HG02678 (cell line): ENCODE measurements at regions not wholly inside any gene's neighbourhood (a gene's known extent, or its start where the extent isn't known, plus 50 kb on each side); places are given as distances from the start of the nearest gene placed in this dataset.

Experiments used
- ATAC-seq: cut with Tn5 transposase; IDR thresholded peaks from one replicate; pipeline ENCODE4 v1.9.1; 2021; ENCODE audit warnings: mild to moderate bottlenecking, moderate library complexity; ENCODE audit not compliant: unreplicated experiment

DNA sequence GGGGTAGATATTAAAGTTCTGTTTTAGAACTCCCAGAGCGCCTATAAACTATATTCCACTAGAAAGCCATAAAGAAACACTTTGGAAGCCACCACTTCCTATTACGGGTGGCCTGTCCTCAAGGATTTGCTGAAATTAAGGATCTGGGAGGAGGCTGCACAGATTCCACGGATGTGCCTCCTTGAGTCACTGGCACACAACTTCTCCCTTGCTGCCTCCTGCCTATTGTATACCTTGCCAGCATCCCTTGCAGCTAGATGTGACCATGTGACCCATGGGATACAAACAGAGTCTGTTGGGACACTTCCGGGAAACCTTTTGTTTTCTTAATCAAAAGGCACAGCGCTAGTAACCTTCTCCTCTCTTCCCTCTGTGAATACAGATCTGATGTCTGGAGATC lies 263.0 kb downstream of the C16orf95 start:
- ATAC-seq: no peak

DNA sequence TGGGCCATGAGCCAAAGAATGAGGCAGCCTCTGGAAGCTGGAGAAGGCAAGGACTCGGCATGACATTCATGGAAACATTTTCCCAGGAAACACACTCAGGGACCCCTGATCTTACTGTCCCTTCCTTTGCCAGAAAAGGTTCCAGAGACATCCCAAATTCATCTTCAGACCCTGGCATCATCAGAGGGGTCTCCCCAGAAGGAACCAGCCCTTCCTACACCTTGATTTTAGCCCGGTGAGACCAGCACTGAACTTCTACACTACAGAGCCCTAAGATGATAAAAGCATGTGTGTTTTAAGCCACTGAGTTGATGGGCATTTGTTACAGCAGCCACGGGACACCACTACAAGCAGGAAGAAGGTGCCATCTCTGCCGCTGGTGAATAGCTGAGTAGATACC lies 262.3 kb downstream of the C16orf95 start:
- ATAC-seq: no peak

DNA sequence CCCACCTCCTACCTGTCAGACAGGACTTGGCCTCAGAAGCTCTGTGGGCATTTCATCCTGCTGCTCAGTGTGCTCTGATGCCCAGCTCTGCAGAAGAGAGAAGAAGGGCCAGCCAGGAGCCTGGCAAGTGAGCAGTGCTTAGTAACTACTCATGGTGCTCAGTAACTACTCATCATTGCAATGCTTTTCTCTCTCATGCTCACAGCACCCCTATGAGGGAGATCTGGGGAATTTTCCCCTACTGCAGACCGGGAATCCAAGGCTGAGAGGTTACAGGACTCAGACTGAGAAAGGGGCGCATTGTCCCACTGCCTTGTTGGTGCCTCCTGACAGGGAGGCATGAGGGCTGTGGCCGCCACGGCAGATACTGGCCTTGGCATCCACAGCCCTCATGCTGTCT lies 261.1 kb downstream of the C16orf95 start:
- ATAC-seq: no peak

DNA sequence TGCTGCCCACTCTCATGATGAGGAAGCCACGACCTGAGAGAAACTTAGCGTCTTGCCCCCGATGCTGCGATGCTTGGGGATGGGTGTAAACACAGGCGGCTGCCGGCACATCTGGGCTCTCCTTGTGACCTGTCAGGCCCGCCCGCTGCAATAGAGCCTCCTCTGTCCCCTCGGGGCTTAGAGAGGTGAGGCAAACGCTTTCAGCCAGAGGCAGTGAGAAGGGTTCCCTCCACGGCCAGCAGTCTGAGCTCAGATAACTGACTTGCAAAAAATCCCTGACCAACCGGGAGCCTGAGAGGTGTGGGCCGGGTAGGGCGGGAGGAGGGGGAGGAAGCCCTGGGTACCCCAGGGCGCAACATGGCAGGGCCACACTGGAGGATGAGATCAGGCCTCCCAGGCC lies 260.6 kb downstream of the C16orf95 start:
- ATAC-seq: no peak

DNA sequence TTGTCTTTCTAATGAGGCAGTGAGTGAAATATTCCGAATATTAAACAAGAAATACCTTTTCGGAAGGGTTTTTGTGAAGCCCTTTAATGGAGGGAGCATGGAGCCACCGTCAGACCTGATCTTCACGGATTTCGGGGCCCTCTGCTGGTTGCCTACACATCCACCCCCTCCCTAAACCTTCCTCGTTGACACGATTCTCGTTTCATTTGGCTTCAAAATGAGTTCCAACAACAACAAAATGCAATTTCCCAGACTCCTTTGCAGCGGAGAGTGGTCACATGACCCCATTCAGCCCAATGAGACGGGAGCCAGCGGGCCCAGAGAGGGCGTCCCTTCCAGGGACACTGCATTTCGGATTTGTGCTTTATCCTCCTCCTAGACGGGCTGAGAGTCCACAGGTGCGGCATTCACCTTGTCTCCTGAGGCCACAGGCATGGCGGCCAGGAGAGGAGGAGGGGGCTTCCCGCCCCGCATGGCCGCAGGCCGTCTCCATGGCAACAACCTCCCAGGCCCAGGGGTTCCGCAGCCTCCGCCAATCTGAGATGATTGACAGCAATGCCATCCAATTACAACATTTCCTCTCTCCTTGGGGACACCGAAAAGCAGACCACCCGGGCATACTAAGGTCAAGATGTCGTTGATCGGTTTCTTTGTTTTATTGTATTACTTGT lies 259.8 kb downstream of the C16orf95 start:
- no peak for ATAC-seq

DNA sequence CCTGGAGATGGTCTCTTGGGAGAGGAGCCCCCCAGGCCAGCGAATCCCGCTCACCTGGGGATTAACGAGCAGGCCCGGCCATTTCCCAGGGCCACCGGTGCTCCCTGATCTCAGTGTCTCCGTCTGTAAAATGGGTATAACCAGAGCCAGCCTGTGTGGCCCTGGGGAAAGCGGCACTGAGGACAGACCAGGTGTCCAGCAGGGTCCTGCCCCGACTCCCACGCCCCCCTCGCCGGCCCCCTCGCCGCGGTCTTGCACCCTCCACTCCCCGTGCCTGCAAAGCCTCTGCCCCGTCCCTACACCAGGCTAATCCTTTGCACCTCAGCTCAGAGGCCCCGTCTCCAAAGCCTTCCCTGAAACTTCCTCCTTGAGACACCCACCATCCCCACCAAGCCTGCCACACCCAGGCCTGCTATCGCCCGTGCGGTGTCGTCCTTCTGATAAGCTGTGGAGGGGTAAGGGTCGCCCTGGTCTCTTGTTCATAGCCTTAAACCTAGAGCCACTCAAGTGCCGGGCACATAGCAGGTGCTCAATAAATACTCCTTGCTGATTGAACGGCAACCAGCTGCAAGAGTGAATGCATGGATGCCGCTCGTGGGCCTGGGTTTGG lies 259.1 kb downstream of the C16orf95 start:
- ATAC-seq: no peak

DNA sequence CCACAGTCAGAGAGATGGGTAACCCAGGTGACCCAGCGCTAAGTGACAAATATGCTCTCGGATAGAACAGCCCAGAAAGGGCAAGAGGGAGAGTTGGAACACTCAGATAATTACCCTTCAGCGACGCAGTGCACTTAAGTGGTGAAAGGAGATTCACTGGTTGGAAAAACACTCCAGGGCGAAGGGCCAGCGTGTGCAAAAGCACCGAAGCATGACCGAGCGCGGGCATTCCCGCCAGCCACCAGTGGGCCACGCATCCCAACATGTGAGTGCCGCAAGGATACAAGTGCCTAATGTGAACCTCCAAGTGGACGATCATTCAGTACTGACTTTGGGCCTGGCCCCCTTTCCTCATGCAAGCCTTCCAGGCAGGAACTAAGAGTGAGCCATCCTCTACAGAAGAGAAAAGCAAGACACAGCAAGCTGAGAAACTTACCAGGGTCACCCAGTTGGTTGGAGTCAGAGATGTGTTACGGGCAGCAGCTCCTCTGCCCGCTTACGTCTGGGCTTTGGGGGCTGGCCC lies 258.4 kb downstream of the C16orf95 start:
- no peak for ATAC-seq

DNA sequence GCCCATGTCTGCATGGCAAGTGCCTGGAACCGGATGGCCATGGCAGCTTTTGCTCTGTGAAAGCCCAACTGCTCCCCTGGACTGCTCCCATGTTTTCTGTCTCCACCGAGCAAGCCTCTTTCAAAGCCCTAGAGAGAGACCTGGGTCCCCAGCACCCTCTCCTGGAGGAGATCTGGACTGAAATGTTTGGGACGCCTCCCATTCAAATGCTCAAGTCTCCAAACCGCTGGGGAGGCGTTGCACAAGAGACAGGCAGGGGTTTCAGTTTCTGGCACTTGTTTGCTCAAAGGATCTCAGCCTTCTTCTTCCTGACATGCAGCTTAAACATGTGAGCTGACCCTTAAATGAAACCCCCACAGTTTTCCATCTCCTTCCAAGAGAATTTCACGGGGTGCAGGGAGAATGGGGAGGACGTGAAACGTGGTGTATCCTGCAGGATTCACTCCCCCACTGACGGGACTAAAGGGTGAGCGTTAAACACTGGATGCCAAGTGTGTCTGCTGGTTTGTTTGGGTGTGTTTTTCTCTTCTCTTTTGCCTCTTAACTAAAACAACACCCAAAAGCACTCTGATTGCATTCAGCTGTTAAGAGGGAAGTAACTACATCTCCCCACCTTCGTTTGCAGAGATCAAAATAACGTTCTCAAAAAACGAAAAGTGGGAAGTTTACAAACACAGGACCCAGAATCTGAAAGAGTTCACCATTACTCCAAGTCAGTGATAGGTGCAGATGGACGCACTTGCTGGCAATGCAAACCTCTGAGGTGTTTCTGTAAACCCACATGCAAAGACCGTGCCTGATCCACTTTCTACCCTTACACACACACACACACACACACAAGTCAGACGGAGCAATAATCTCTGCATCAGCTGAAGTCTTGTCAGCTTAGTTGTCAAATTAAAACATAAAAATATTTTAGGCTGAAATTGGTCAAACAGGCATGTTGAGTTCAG lies 256.9 kb downstream of the C16orf95 start:
- ATAC-seq: no peak

DNA sequence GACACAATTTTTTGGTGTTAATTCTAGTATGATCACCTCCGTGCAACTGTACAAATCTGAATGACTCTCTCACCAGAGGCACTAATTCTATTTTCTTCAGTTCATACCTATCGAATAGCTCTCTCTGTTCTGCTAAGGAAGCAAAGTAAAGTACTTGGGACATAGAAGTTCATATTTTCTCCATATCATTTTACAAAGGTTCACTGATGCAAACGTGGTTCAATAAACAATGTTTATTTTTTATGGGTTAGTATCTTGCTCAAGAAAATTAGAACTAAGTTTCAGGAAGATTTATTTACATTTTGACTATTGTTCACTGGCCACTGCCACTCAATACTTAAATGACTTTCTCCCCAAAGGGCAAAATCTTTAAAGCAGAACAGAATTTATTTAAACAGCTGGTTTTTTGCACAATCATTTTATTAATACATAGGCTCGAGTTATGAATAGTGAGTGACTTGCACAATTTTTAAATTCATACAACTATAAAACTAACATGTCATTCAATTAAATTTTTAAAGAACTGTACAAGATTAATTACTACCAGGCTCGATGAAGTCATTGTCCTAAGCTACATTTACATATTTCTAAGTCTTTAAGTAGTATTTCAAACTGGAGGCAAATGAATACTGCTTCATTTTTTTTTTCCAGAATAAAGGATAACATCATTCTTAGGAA lies 255.8 kb downstream of the C16orf95 start:
- no peak for ATAC-seq

DNA sequence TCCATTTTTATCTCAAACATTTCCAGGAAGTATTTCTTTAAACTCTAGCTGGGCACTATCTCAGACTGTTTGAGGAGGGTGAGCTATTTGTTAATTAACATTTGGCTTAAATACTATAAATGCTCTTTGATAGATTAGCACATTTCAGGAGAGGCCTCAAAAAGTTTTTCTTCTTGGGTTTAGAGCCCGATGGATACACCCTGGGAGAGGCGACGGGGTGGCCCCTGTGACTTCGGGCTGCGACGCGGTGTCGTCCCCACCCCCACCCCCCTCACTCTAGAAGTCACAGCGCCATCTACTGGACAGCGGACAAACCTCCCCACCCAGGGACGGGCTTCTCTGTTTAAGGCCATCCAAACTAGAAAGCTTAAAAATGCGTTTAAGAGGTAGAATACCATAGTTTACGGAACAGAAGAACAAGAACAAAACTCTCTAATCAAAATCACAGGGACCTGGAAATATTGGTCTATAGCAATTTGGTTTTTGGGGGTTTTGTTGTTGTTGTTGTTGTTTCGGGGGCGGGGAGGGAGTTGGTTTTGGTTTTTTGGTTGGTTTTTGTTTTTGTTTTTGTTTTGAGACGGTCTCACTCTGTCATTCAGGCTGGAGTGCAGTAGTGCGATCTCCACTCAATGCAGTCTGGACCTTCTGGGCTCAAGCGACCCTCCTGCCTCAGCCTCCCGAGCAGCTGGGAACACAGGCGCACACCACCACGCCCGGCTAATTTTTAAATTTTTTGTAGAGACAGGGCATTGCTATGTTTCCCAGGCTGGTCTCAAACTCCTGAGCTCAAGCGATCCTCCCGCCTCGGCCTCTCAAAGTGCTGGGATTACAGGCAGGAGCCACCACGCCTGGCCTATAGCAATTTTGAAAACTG lies 254.4 kb downstream of the C16orf95 start:
- no peak for ATAC-seq

DNA sequence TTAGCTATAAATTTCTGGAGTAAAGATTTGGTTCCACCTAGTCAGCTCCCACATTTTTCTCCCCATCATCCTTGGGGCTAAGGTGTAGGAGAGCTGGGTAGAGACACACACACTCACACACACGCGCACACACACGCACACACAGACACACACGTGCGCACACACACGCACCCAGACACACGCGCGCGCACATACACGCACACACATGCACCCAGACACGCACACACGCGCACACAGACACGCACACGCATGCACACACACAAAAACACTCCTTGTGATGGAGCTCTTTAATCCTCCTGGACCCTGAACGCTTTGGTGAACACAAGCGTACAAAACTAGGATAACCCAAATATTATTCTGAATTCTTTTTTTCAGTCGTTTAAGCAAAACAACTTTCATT lies 253.6 kb downstream of the C16orf95 start:
- ATAC-seq: no peak

DNA sequence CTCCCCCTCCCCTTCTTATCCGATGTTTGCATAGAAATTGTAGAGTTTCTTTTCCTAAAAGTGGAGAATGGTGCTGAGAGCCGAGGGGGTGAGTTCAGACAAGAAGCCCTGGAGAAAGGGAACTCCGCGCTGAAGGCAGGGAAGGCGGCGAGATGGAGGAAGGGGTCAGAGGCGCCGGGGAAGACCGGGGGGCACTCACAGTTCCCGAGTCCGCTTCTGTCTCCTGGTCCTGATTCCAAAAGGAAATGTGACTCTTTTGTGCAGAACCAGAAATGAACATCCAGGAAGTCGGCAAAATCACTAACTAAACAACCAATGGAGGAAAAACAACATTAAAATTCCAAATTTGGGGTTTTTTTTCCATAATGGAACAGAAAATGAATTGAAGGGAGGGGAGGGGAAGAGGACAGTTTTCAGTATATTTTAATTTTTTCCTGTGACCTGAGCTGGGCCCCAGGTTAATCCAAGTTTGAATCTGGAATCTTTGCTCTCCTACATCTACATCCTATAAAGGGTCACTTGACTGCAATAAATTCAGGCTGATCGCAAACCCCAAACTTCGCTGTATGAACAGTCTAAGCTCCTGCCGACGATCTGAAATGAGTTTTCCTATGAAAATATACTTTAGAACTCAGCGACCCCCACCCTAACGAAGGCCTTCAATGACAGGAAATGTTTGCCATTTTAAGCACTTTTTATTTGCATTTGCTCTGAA lies 252.3 kb downstream of the C16orf95 start:
- no peak for ATAC-seq

DNA sequence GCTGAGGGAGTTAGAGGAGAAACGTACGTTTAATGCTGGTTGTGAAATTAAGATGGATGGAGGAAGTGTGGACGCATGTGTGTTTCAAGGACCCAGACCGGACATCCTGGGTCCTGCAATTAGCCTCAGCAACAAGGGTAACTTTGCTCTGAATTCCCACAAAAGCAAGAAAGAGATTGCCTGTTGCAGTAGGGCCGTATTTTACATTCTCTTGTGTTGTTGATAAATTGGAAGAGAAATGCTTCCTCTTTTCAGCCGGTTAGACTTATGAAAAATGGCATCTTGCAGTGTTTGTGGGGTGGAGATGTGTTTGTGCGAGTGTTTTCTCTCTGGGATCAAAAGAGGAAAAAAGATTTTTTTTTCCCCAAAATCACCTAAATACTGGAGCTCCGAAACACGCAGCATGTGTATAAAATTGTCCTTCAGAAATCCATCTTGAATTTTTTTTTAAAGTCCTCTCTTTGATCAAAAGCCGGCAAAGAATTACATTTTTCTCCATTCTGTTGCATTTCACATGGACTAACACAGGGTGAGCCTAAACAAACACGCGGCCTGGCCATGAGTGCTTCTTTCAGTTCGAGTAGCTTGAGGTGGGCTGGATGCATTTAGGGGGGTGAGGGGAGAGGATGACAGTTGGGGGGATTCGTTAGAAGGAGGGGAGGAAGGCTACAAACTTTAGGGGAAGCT lies 251.6 kb downstream of the C16orf95 start:
- ATAC-seq: no peak

DNA sequence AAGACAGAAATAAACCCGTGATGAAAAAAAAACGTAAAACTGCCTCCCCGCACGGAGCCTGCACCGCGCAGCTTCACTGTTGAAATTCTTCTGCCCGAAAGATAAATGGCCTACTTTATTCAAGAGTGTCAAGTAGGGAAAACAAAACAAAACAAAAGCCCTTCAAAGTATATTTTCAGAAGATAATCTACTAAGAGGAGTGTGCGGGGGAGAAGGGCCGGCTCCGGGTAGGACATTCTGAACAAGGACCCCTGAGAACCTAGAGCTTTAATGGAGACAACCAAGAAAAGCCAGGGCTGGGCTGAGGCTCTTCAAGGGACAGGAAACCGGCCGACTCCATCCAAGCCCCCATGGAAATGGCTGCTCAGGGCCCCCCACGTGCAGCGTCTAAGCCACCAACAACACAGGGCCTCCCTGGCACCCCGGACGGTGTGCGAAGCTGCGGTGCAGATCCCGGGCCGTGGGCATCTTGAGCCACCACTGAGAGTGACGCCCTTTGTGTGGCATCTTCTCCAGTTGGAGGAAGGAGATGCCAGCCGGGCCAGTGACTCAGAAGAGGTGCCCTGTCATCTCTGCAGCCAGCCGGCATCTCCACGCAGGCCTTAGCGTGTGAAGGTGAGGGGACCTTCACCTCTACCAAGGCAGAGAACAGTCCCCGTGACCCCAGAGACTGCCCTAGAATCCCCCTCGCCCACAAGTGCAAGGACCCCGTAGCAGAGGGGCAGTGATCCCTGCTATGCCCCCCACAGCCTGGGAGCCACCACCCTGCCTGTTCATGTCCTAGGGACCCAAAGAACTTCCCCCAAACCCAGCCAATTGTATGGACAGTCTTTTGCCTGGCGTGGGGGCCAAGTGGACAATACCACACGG lies 250.8 kb downstream of the C16orf95 start:
- no peak for ATAC-seq

DNA sequence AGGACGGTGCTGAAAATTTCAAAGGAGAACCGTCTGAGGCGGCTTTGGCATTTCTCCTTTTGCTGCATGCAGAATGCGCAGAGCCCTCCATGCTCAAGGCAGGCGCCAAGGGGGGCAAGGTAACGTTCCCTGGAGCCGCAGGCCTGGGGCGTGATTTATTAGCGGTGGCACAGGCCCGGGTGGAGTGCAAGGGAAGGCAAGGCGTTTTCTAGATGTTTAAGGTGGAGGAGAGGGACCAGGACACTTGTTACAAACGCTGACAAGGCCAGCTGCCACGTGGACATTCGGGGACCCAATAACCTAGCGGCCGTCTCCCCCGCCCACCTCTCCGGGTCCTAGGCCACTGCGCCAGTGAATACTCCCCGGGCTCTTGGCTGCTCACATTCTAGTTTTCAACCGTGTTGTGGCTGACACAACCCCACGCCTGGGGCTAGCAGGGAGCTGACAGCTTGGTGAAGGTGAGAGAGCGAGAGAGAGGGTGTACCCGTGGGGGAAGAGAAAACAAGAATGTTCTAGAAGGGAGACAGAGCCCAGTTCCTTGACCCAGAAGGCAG lies 250.1 kb downstream of the C16orf95 start:
- ATAC-seq: no peak

DNA sequence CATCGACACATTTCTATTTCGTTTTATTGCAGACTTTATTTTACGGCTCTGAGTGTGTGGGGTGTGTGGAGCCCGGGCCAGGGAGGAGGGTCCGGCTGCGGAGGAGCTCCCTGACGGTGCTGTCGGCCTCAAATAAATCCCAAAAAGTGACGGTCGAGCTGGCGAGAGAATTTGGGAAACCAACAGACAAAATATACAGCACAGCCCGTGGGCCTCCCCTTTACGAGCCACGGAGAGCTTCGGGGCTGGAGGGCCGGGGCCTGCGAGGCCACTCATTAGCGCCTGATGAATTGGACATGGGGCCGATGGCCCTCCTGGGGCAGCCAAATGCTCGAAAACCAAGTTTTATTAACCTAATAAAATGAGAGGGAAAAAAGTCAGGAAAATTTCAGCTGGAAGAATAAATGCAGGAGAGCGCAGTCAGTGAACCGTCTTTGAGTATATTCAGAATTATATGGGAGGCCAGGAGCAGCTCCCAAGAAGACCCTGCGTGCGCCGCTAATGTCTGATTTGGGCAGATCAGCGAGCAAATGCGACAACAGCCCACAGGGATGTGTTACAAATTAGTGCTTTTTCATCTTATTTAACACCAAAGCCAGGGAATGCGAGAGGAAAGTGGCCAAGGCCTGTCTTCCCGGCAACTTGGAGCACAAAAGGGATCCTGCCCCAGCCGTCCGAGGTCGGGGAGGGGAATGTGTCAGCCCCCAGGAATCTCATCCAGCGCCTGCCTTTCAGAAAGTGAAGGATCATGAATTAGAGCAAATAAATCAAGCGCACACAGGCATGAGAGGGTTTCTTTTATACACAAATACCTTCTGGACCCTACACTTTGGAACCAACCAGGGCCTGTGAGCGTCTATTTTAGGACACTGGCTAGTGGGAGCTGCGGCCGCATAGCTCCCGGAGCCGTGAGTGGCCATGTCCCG lies 249.1 kb downstream of the C16orf95 start:
- ATAC-seq: no peak

DNA sequence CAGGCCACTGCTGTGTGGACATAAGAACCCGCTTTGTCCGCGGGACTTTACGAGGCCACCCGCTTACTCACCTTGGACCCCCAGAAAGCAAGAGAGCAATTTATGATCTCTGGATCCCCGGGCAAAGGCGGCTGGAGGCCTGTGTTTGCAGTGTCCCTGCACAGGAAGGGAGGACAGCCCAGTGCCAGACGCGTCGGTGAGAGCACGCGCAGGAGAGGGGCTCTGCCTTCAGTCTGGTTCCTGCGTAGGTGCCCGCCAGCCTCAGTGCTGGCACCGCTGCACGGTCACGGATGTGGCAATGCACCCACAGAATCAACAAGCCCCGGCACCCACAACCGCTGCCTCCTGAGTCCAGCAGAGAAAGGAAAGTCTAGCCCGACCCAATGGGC lies 248.4 kb downstream of the C16orf95 start:
- ATAC-seq: no peak
